ENCODE measurements at regions not wholly inside any gene's neighbourhood (a gene's known extent, or its start where the extent isn't known, plus 50 kb on each side); places are given as distances from the start of the nearest gene placed in this dataset.
"Not testable (repeated sequence)": the region's sequence is repeated elsewhere in the genome, so short reads cannot be mapped to it uniquely, and the experiment has no call there.

GRCh38 chr2:89818873-89819272 lies 1127.4 kb downstream of the RPIA start:
- H3K4me1 ChIP-seq (ENCODE audit: control insufficient read depth in 2 of 3, insufficient read depth in 2 of 3, low read depth in 1 of 3, low read length in 3 of 3), result no peaks in the 10 kb centered on the region
- H3K4me3 ChIP-seq (ENCODE audit: low read length in 3 of 3), result no peak overlapping the region
- TF ChIP-seq CTCF (IDR thresholded peaks at IDR 0.05; ENCODE audit: borderline replicate concordance, extremely low read depth, insufficient read depth), result no peak
- H3K36me3 ChIP-seq (ENCODE audit: control insufficient read depth in 2 of 3, insufficient read depth in 3 of 3, low read length in 3 of 3), result no peaks in the 10 kb centered on the region
- no peak overlapping the region for H3K27ac ChIP-seq (ENCODE audit: low read depth in 2 of 2, low read length in 2 of 2)
- peaks cover 22 to 77% (median 31%) of the 10 kb centered on the region in 3 donors for H3K9me3 ChIP-seq (ENCODE audit: control insufficient read depth in 2 of 3, insufficient read depth in 1 of 3, low read length in 3 of 3)
- intact Hi-C loops (cut with DNase I), result no loop called here
- DNase-seq, result no peak
- H3K9ac ChIP-seq (ENCODE audit: low read length in 3 of 3), result no peak overlapping the region
- FAIRE-seq, result no peak
- no peaks in the 10 kb centered on the region for H3K27me3 ChIP-seq (ENCODE audit: control insufficient read depth, insufficient read depth, low read length)

GRCh38 chr2:89819809-89820208 lies 1128.3 kb downstream of the RPIA start:
- no peaks in the 10 kb centered on the region for H3K36me3 ChIP-seq (ENCODE audit: control insufficient read depth in 2 of 3, insufficient read depth in 3 of 3, low read length in 3 of 3)
- H3K27me3 ChIP-seq (ENCODE audit: control insufficient read depth, insufficient read depth, low read length), result no peaks in the 10 kb centered on the region
- intact Hi-C loops (cut with DNase I), result no loop called here
- DNase-seq (no peak), FAIRE-seq (no peak)
- no peaks in the 10 kb centered on the region for H3K4me1 ChIP-seq (ENCODE audit: control insufficient read depth in 2 of 3, insufficient read depth in 2 of 3, low read depth in 1 of 3, low read length in 3 of 3)
- H3K9ac ChIP-seq (ENCODE audit: low read length in 3 of 3), result no peak overlapping the region
- H3K9me3 ChIP-seq (ENCODE audit: control insufficient read depth in 2 of 3, insufficient read depth in 1 of 3, low read length in 3 of 3), result peaks cover 25 to 75% (median 30%) of the 10 kb centered on the region in 3 donors
- no peak overlapping the region for H3K27ac ChIP-seq (ENCODE audit: low read depth in 2 of 2, low read length in 2 of 2)
- H3K4me3 ChIP-seq (ENCODE audit: low read length in 3 of 3), result no peak overlapping the region
- no peak for TF ChIP-seq CTCF (IDR thresholded peaks at IDR 0.05; ENCODE audit: borderline replicate concordance, extremely low read depth, insufficient read depth)

- Histone ChIP-seq H3K4me3 (ENCODE audit: low read length in 3 of 3) (peak overlapping the region in 1 of 3 donors; percentile 3), H3K4me1 (ENCODE audit: control insufficient read depth in 2 of 3, insufficient read depth in 2 of 3, low read depth in 1 of 3, low read length in 3 of 3) (no peaks in the 10 kb centered on the region), H3K27me3 (ENCODE audit: control insufficient read depth, insufficient read depth, low read length) (no peaks in the 10 kb centered on the region), H3K9ac (ENCODE audit: low read length in 3 of 3) (no peak overlapping the region), H3K36me3 (ENCODE audit: control insufficient read depth in 2 of 3, insufficient read depth in 3 of 3, low read length in 3 of 3) (no peaks in the 10 kb centered on the region), H3K9me3 (ENCODE audit: control insufficient read depth in 2 of 3, insufficient read depth in 1 of 3, low read length in 3 of 3) (peaks cover 26 to 71% (median 29%) of the 10 kb centered on the region in 3 donors), H3K27ac (ENCODE audit: low read depth in 2 of 2, low read length in 2 of 2) (no peak overlapping the region)
- TF ChIP-seq CTCF (IDR thresholded peaks at IDR 0.05; ENCODE audit: borderline replicate concordance, extremely low read depth, insufficient read depth), result no peak
- DNase-seq, result no peak
- intact Hi-C loops (cut with DNase I), result no loop called here
- no peak for FAIRE-seq
These were observed 1128.8 kb downstream of the RPIA start for GRCh38 chr2:89820248-89820647.

- no peak for TF ChIP-seq CTCF (IDR thresholded peaks at IDR 0.05; ENCODE audit: borderline replicate concordance, extremely low read depth, insufficient read depth)
- intact Hi-C loops (cut with DNase I), result no loop called here
- Histone ChIP-seq H3K27me3 (ENCODE audit: control insufficient read depth, insufficient read depth, low read length) (no peaks in the 10 kb centered on the region), H3K9ac (ENCODE audit: low read length in 3 of 3) (no peak overlapping the region), H3K9me3 (ENCODE audit: control insufficient read depth in 2 of 3, insufficient read depth in 1 of 3, low read length in 3 of 3) (peaks cover 31 to 69% (median 32%) of the 10 kb centered on the region in 3 donors), H3K4me3 (ENCODE audit: low read length in 3 of 3) (no peak overlapping the region), H3K4me1 (ENCODE audit: control insufficient read depth in 2 of 3, insufficient read depth in 2 of 3, low read depth in 1 of 3, low read length in 3 of 3) (no peaks in the 10 kb centered on the region), H3K27ac (ENCODE audit: low read depth in 2 of 2, low read length in 2 of 2) (no peak overlapping the region), H3K36me3 (ENCODE audit: control insufficient read depth in 2 of 3, insufficient read depth in 3 of 3, low read length in 3 of 3) (no peaks in the 10 kb centered on the region)
- DNase-seq, result no peak
- FAIRE-seq, result no peak
These were observed 1130.0 kb downstream of the RPIA start for GRCh38 chr2:89821455-89821945.

GRCh38 chr2:89822342-89822741 lies 1130.9 kb downstream of the RPIA start:
- H3K36me3 ChIP-seq (ENCODE audit: control insufficient read depth in 2 of 3, insufficient read depth in 3 of 3, low read length in 3 of 3); H3K27me3 ChIP-seq (ENCODE audit: control insufficient read depth, insufficient read depth, low read length); FAIRE-seq; intact Hi-C loops (cut with DNase I); DNase-seq; H3K9ac ChIP-seq (ENCODE audit: low read length in 3 of 3); H3K4me1 ChIP-seq (ENCODE audit: control insufficient read depth in 2 of 3, insufficient read depth in 2 of 3, low read depth in 1 of 3, low read length in 3 of 3); H3K27ac ChIP-seq (ENCODE audit: low read depth in 2 of 2, low read length in 2 of 2); H3K4me3 ChIP-seq (ENCODE audit: low read length in 3 of 3): not testable (repeated sequence)
- peaks cover 31 to 69% (median 35%) of the 10 kb centered on the region in 3 donors for H3K9me3 ChIP-seq (ENCODE audit: control insufficient read depth in 2 of 3, insufficient read depth in 1 of 3, low read length in 3 of 3)

All from kidney (tissue), 13 donors.